Psoas muscle (tissue), 7 donors: ENCODE measurements at regions not wholly inside any gene's neighbourhood (a gene's known extent, or its start where the extent isn't known, plus 50 kb on each side); places are given as distances from the start of the nearest gene placed in this dataset.

Experiments
- ATAC-seq, 4 donors: fragments of 200-7000 bp; cut with Tn5 transposase; one replicate each; pipeline ENCODE4 v1.9.1; 2020; ENCODE audit warnings: moderate library complexity in 3 of 4, mild to moderate bottlenecking in 2 of 4
- DNase-seq, 2 donors: peaks; one replicate each; pipeline ENCODE4 v3.0.0-alpha.2; 2020
- H3K27ac ChIP-seq: fragments of 200-600 bp; one replicate; pipeline ENCODE4 v1.8.0; 2022
- H3K27me3 ChIP-seq, 3 donors: fragments of 200-600 bp in 1 of 3; one replicate each; pipeline versions ENCODE4 v1.6.1 to v1.8.0; 2013 to 2022; ENCODE audit warnings: low read length in 2 of 3, mild to moderate bottlenecking in 2 of 3, moderate library complexity in 1 of 3; ENCODE audit not compliant: insufficient read depth in 3 of 3
- H3K36me3 ChIP-seq, 2 donors: fragments of 200-600 bp in 1 of 2; one replicate each; pipeline versions ENCODE4 v1.6.1 to v1.8.0; 2013 to 2022; ENCODE audit warnings: low read depth in 1 of 2, mild to moderate bottlenecking in 1 of 2, moderate library complexity in 1 of 2; ENCODE audit not compliant: insufficient read depth in 1 of 2
- H3K4me1 ChIP-seq: fragments of 200-600 bp; one replicate; pipeline ENCODE4 v1.8.0; 2022
- H3K4me3 ChIP-seq: fragments of 200-600 bp; one replicate; pipeline ENCODE4 v1.8.0; 2022; ENCODE audit warnings: mild to moderate bottlenecking
- H3K9me3 ChIP-seq: fragments of 200-600 bp; one replicate; pipeline ENCODE4 v1.8.0; 2022
- CTCF ChIP-seq: fragments of 200-600 bp; IDR thresholded peaks from one replicate; pipeline ENCODE4 v1.8.0; 2022; ENCODE audit warnings: antibody characterized with exemption
- WGBS, 3 donors: extraction: QIAGEN DNeasy Blood & Tissue Kit; methylation state at CpG; one replicate each; pipeline versions ENCODE4 v1.1.6 to v1.1.7; 2013; 5-methylcytosine and 5-hydroxymethylcytosine counted together
- intact Hi-C, 2 donors: fragments of 100-400 bp; cut with DNase I; formaldehyde crosslinking; loops; one replicate each; pipeline versions ENCODE4 v1.11.0 to v1.14.2; 2022
- donor health status: healthy with polysubstance abuse.
- donor health status: DM: no; HTN: no; CAD: no; lungs with moderate emphysema.
- donor health status: Bipolar disorder and iron deficiency.
- donor health status: healthy.
- donor health status: DM: yes; HTN: yes; CAD: no.
- donor health status: DM: no; HTN: no; CAD: no.
- donor health status: DM: yes; HTN: yes; CAD: no.

- Histone ChIP-seq H3K4me1 (no peaks in the 10 kb centered on the region), H3K4me3 (no peak overlapping the region), H3K36me3 (no peaks in the 10 kb centered on the region), H3K27me3 (no peaks in the 10 kb centered on the region), H3K9me3 (no peaks in the 10 kb centered on the region), H3K27ac (no peak overlapping the region)
- ATAC-seq (no peak), DNase-seq (no peak)
- WGBS, 3 donors, result 63 to 72% (median 66%) methylated on average over 4 of the region's 4 CpGs
- intact Hi-C loops, result no loop called here
- no peak for TF ChIP-seq CTCF
These were observed 63.1 kb upstream of the NDN start for GRCh38 chr15:23750179-23750578.

- H3K4me3 ChIP-seq, result no peak overlapping the region
- no peaks in the 10 kb centered on the region for H3K9me3 ChIP-seq
- ATAC-seq (no peak), DNase-seq (no peak)
- H3K27ac ChIP-seq, result no peak overlapping the region
- H3K4me1 ChIP-seq, result no peaks in the 10 kb centered on the region
- TF ChIP-seq CTCF, result no peak
- intact Hi-C loops, result no loop called here
- H3K27me3 ChIP-seq, result no peaks in the 10 kb centered on the region
- H3K36me3 ChIP-seq, result no peaks in the 10 kb centered on the region
- WGBS, 3 donors, result 47 to 67% (median 61%) methylated on average over 1 of the region's 1 CpG
These were observed 63.7 kb upstream of the NDN start for GRCh38 chr15:23750776-23751175.

GRCh38 chr15:23753248-23753647 lies 66.1 kb upstream of the NDN start:
- Histone ChIP-seq H3K36me3 (no peaks in the 10 kb centered on the region), H3K27ac (no peak overlapping the region), H3K27me3 (no peaks in the 10 kb centered on the region), H3K4me1 (no peaks in the 10 kb centered on the region), H3K4me3 (no peak overlapping the region), H3K9me3 (no peaks in the 10 kb centered on the region)
- no peak for ATAC-seq
- no peak for TF ChIP-seq CTCF
- 58 to 64% (median 60%) methylated on average over 2 of the region's 2 CpGs for WGBS, 3 donors
- DNase-seq, result no peak
- intact Hi-C loops, result no loop called here

GRCh38 chr15:23758891-23759290 lies 71.8 kb upstream of the NDN start:
- TF ChIP-seq CTCF, result no peak
- no peak overlapping the region for H3K4me3 ChIP-seq
- DNase-seq, result no peak
- H3K27ac ChIP-seq, result no peak overlapping the region
- no peaks in the 10 kb centered on the region for H3K36me3 ChIP-seq
- 30 to 40% (median 36%) methylated on average over 7 of the region's 7 CpGs for WGBS, 3 donors
- no peaks in the 10 kb centered on the region for H3K4me1 ChIP-seq
- no peak for ATAC-seq
- intact Hi-C loops, result no loop called here
- no peaks in the 10 kb centered on the region for H3K27me3 ChIP-seq
- no peaks in the 10 kb centered on the region for H3K9me3 ChIP-seq

GRCh38 chr15:23760024-23760423 lies 72.9 kb upstream of the NDN start:
- H3K36me3 ChIP-seq, result no peaks in the 10 kb centered on the region
- H3K4me3 ChIP-seq, result no peak overlapping the region
- TF ChIP-seq CTCF, result no peak
- no peak overlapping the region for H3K27ac ChIP-seq
- H3K27me3 ChIP-seq, result no peaks in the 10 kb centered on the region
- H3K4me1 ChIP-seq, result no peaks in the 10 kb centered on the region
- no peak for DNase-seq
- H3K9me3 ChIP-seq, result no peaks in the 10 kb centered on the region
- no peak for ATAC-seq
- 45 to 54% (median 49%) methylated on average over 4 of the region's 4 CpGs for WGBS, 3 donors
- intact Hi-C loops, result no loop called here
